Aorta (tissue), 5 donors: ENCODE measurements at regions not wholly inside any gene's neighbourhood (a gene's known extent, or its start where the extent isn't known, plus 50 kb on each side); places are given as distances from the start of the nearest gene placed in this dataset.

Experiments used
- ATAC-seq: fragments of 200-7000 bp; cut with Tn5 transposase; one replicate; pipeline ENCODE4 v1.9.1; 2022; ENCODE audit warnings: moderate library complexity; ENCODE audit not compliant: low FRiP score
- DNase-seq, 2 donors: peaks; one replicate each; pipeline ENCODE4 v3.0.0-alpha.2; 2020
- H3K27ac ChIP-seq, 2 donors: one replicate each; pipeline ENCODE4 v1.5.1; 2013; ENCODE audit warnings: low read length in 2 of 2, mild to moderate bottlenecking in 2 of 2, moderate library complexity in 2 of 2, control low read depth in 1 of 2, inconsistent platforms in 1 of 2, low read depth in 1 of 2
- H3K27me3 ChIP-seq, 2 donors: one replicate each; pipeline ENCODE4 v1.6.1; 2013; ENCODE audit warnings: control low read depth in 1 of 2, low read length in 1 of 2, mild to moderate bottlenecking in 1 of 2, moderate library complexity in 1 of 2; ENCODE audit not compliant: insufficient read depth in 2 of 2, control insufficient read depth in 1 of 2
- H3K36me3 ChIP-seq, 2 donors: one replicate each; pipeline ENCODE4 v1.6.1; 2013; ENCODE audit warnings: control low read depth in 1 of 2, low read length in 1 of 2, mild to moderate bottlenecking in 1 of 2; ENCODE audit not compliant: insufficient read depth in 2 of 2, control insufficient read depth in 1 of 2
- H3K4me1 ChIP-seq, 2 donors: one replicate each; pipeline ENCODE4 v1.6.1; 2013; ENCODE audit warnings: low read length in 2 of 2, control low read depth in 1 of 2, mild to moderate bottlenecking in 1 of 2, moderate library complexity in 1 of 2; ENCODE audit not compliant: insufficient read depth in 2 of 2, control insufficient read depth in 1 of 2
- H3K4me3 ChIP-seq, 2 donors: one replicate each; pipeline ENCODE4 v1.5.1; 2013; ENCODE audit warnings: low read length in 2 of 2, control low read depth in 1 of 2, mild to moderate bottlenecking in 1 of 2
- H3K9me3 ChIP-seq: one replicate; pipeline ENCODE4 v1.6.1; 2013; ENCODE audit warnings: mild to moderate bottlenecking, low read length; ENCODE audit not compliant: control insufficient read depth
- WGBS, 2 donors: extraction: QIAGEN DNeasy Blood & Tissue Kit; methylation state at CpG; one replicate each; pipeline ENCODE4 v1.1.7; 2013; 5-methylcytosine and 5-hydroxymethylcytosine counted together
- intact Hi-C, 2 donors: fragments of 100-400 bp; cut with DNase I; formaldehyde crosslinking; loops; one replicate each; pipeline versions ENCODE4 v1.14.2 to v1.15.0; 2022
- donor health status: healthy with polysubstance abuse.
- donor health status: Bipolar disorder and iron deficiency.
- donor health status: DM: no; HTN: no; CAD: no.
- donor health status: DM: no; HTN: no; CAD: no.
- donor health status: DM: yes; HTN: yes; CAD: no.

GRCh38 chr10:130404476-130405055 is 268.4 kb downstream of the GLRX3 start:
- WGBS, 2 donors: 59 to 66% methylated on average over 5 of the region's 5 CpGs
- Histone ChIP-seq H3K4me3 (no peak overlapping the region), H3K27me3 (no peaks in the 10 kb centered on the region), H3K9me3 (no peaks in the 10 kb centered on the region), H3K27ac (no peak overlapping the region), H3K36me3 (no peaks in the 10 kb centered on the region), H3K4me1 (no peaks in the 10 kb centered on the region)
- intact Hi-C loops: no loop called here
- DNase-seq (no peak), ATAC-seq (no peak)

- WGBS, 2 donors: 85 to 88% methylated on average over 4 of the region's 4 CpGs
- H3K4me1 ChIP-seq: no peaks in the 10 kb centered on the region
- DNase-seq (no peak), ATAC-seq (no peak)
- H3K27ac ChIP-seq: no peak overlapping the region
- intact Hi-C loops: no loop called here
- no peak overlapping the region for H3K4me3 ChIP-seq
- H3K27me3 ChIP-seq: no peaks in the 10 kb centered on the region
- H3K9me3 ChIP-seq: no peaks in the 10 kb centered on the region
- no peaks in the 10 kb centered on the region for H3K36me3 ChIP-seq
These were observed 270.9 kb downstream of the GLRX3 start for GRCh38 chr10:130407052-130407451.

GRCh38 chr10:130409331-130409730 is 273.1 kb downstream of the GLRX3 start:
- no peaks in the 10 kb centered on the region for H3K4me1 ChIP-seq
- H3K4me3 ChIP-seq: no peak overlapping the region
- no peak for DNase-seq
- no peaks in the 10 kb centered on the region for H3K36me3 ChIP-seq
- 62 to 63% methylated on average over 11 of the region's 11 CpGs for WGBS, 2 donors
- no peak overlapping the region for H3K27ac ChIP-seq
- intact Hi-C loops: no loop called here
- no peaks in the 10 kb centered on the region for H3K27me3 ChIP-seq
- no peak for ATAC-seq
- no peaks in the 10 kb centered on the region for H3K9me3 ChIP-seq

- Histone ChIP-seq H3K27me3 (no peaks in the 10 kb centered on the region), H3K36me3 (no peaks in the 10 kb centered on the region), H3K4me3 (no peak overlapping the region), H3K4me1 (no peaks in the 10 kb centered on the region), H3K9me3 (no peaks in the 10 kb centered on the region), H3K27ac (no peak overlapping the region)
- intact Hi-C loops: no loop called here
- ATAC-seq: no peak
- WGBS, 2 donors: 81 to 85% methylated on average over 10 of the region's 10 CpGs
- DNase-seq: no peak
These were observed 273.7 kb downstream of the GLRX3 start for GRCh38 chr10:130409931-130410330.

- H3K9me3 ChIP-seq: no peaks in the 10 kb centered on the region
- DNase-seq (no peak), ATAC-seq (no peak)
These were observed 275.4 kb downstream of the GLRX3 start for GRCh38 chr10:130411496-130412085.

GRCh38 chr10:130412317-130412716 is 276.1 kb downstream of the GLRX3 start:
- no peak overlapping the region for H3K27ac ChIP-seq
- H3K27me3 ChIP-seq: no peaks in the 10 kb centered on the region
- H3K4me3 ChIP-seq: no peak overlapping the region
- WGBS, 2 donors: 64 to 77% methylated on average over 5 of the region's 5 CpGs
- no peaks in the 10 kb centered on the region for H3K36me3 ChIP-seq
- intact Hi-C loops: no loop called here
- H3K9me3 ChIP-seq: no peaks in the 10 kb centered on the region
- ATAC-seq: no peak
- DNase-seq: no peak
- H3K4me1 ChIP-seq: no peaks in the 10 kb centered on the region

More at GRCh38 chr10:130411496-130412085, 275.4 kb downstream of the GLRX3 start:
- intact Hi-C loops: no loop called here
- no peak overlapping the region for H3K27ac ChIP-seq
- H3K4me3 ChIP-seq: no peak overlapping the region
- H3K27me3 ChIP-seq: no peaks in the 10 kb centered on the region
- 29 to 32% methylated on average over 13 of the region's 13 CpGs for WGBS, 2 donors
- no peaks in the 10 kb centered on the region for H3K36me3 ChIP-seq
- H3K4me1 ChIP-seq: no peaks in the 10 kb centered on the region

GRCh38 chr10:130416334-130417150 is 280.4 kb downstream of the GLRX3 start:
- DNase-seq (no peak), ATAC-seq (no peak)
- intact Hi-C loops: no loop called here
- H3K4me1 ChIP-seq: no peaks in the 10 kb centered on the region
- no peaks in the 10 kb centered on the region for H3K27me3 ChIP-seq
- H3K9me3 ChIP-seq: peaks cover 6% of the 10 kb centered on the region
- no peak overlapping the region for H3K4me3 ChIP-seq
- H3K27ac ChIP-seq: no peak overlapping the region
- 86 to 88% methylated on average over 9 of the region's 9 CpGs for WGBS, 2 donors
- H3K36me3 ChIP-seq: no peaks in the 10 kb centered on the region

- no peaks in the 10 kb centered on the region for H3K4me1 ChIP-seq
- no peaks in the 10 kb centered on the region for H3K27me3 ChIP-seq
- ATAC-seq (no peak), DNase-seq (no peak)
- 72 to 76% methylated on average over 10 of the region's 10 CpGs for WGBS, 2 donors
- intact Hi-C loops: no loop called here
- H3K36me3 ChIP-seq: no peaks in the 10 kb centered on the region
- no peak overlapping the region for H3K4me3 ChIP-seq
- no peak overlapping the region for H3K27ac ChIP-seq
- H3K9me3 ChIP-seq: peaks cover 6% of the 10 kb centered on the region
These were observed 282.5 kb downstream of the GLRX3 start for GRCh38 chr10:130418731-130419130.

- DNase-seq: no peak
- intact Hi-C loops: no loop called here
These were observed 285.7 kb downstream of the GLRX3 start for GRCh38 chr10:130421909-130422308.

More at GRCh38 chr10:130421909-130422308, 285.7 kb downstream of the GLRX3 start:
- WGBS, 2 donors: 75 to 81% methylated on average over 9 of the region's 9 CpGs
- no peaks in the 10 kb centered on the region for H3K27me3 ChIP-seq
- no peaks in the 10 kb centered on the region for H3K36me3 ChIP-seq
- ATAC-seq: no peak
- no peaks in the 10 kb centered on the region for H3K4me1 ChIP-seq
- H3K9me3 ChIP-seq: peaks cover 6% of the 10 kb centered on the region
- no peak overlapping the region for H3K4me3 ChIP-seq
- no peak overlapping the region for H3K27ac ChIP-seq
